Suprapubic skin (tissue), 4 donors: ENCODE measurements at regions not wholly inside any gene's neighbourhood (a gene's known extent, or its start where the extent isn't known, plus 50 kb on each side); places are given as distances from the start of the nearest gene placed in this dataset.

Experiments used
- DNase-seq, 2 donors: peaks; one replicate each; pipeline ENCODE4 v3.0.0-alpha.2; 2019; ENCODE audit warnings: low spot score in 2 of 2
- H3K27ac ChIP-seq: fragments of 200-600 bp; sonication (generic); one replicate; pipeline ENCODE4 v1.5.1; 2019
- H3K27me3 ChIP-seq: fragments of 200-600 bp; sonication (generic); one replicate; pipeline ENCODE4 v1.5.1; 2019
- H3K36me3 ChIP-seq: fragments of 200-600 bp; sonication (generic); one replicate; pipeline ENCODE4 v1.5.1; 2019
- H3K4me1 ChIP-seq: fragments of 200-600 bp; sonication (generic); one replicate; pipeline ENCODE4 v1.5.1; 2019
- H3K4me3 ChIP-seq: fragments of 200-600 bp; sonication (generic); one replicate; pipeline ENCODE4 v1.5.1; 2019; ENCODE audit warnings: mild to moderate bottlenecking
- H3K9me3 ChIP-seq: fragments of 200-600 bp; sonication (generic); one replicate; pipeline ENCODE4 v1.5.1; 2019
- CTCF ChIP-seq, 2 donors: fragments of 200-600 bp in 1 of 2; fragments of 450-650 bp in 1 of 2; sonication (generic) in 1 of 2; IDR thresholded peaks; one replicate each; pipeline ENCODE4 v1.5.1; 2016 to 2019; ENCODE audit warnings: antibody characterized with exemption in 2 of 2, mild to moderate bottlenecking in 1 of 2, moderate library complexity in 1 of 2
- EP300 ChIP-seq: sonication (generic); formaldehyde crosslinking; IDR thresholded peaks from one replicate; pipeline ENCODE4 v1.6.1; 2017; ENCODE audit warnings: antibody characterized with exemption
- POLR2A ChIP-seq, 2 donors: fragments of 450-650 bp; IDR thresholded peaks; one replicate each; pipeline ENCODE4 v1.6.1; 2017; ENCODE audit warnings: antibody characterized with exemption in 2 of 2, mild to moderate bottlenecking in 2 of 2, moderate library complexity in 2 of 2
- POLR2AphosphoS5 ChIP-seq, 3 donors: sonication (generic); formaldehyde crosslinking; IDR thresholded peaks; one replicate each; pipeline ENCODE4 v1.6.1; 2017; ENCODE audit warnings: antibody characterized with exemption in 3 of 3
- WGBS: methylation state at CpG from one replicate; pipeline ENCODE4 v1.1.5; 2018; 5-methylcytosine and 5-hydroxymethylcytosine counted together

- WGBS = 38% methylated on average over 5 of the region's 5 CpGs
- no peak for DNase-seq
Observed at GRCh38 chr14:44405011-44405486, 102.0 kb downstream of the FSCB start.

GRCh38 chr14:44404599-44404998 lies 102.5 kb downstream of the FSCB start:
- TF ChIP-seq EP300 = no peak
- no peak for TF ChIP-seq POLR2A (IDR thresholded peaks at IDR 0.05)
- TF ChIP-seq CTCF (IDR thresholded peaks at IDR 0.05) = no peak
- TF ChIP-seq POLR2AphosphoS5 (IDR thresholded peaks at IDR 0.05) = no peak
- Histone ChIP-seq H3K9me3 (no peaks in the 10 kb centered on the region), H3K4me1 (no peaks in the 10 kb centered on the region), H3K36me3 (no peaks in the 10 kb centered on the region), H3K27ac (no peak overlapping the region), H3K27me3 (no peaks in the 10 kb centered on the region), H3K4me3 (no peak overlapping the region)
- DNase-seq = no peak
- 49% methylated on average over 3 of the region's 3 CpGs for WGBS

More at GRCh38 chr14:44405011-44405486, 102.0 kb downstream of the FSCB start:
- Histone ChIP-seq H3K36me3 (no peaks in the 10 kb centered on the region), H3K4me1 (no peaks in the 10 kb centered on the region), H3K27me3 (no peaks in the 10 kb centered on the region), H3K4me3 (no peak overlapping the region), H3K27ac (no peak overlapping the region), H3K9me3 (no peaks in the 10 kb centered on the region)
- TF ChIP-seq CTCF (IDR thresholded peaks at IDR 0.05) (no peak), POLR2A (IDR thresholded peaks at IDR 0.05) (no peak), POLR2AphosphoS5 (IDR thresholded peaks at IDR 0.05) (no peak), EP300 (no peak)

- WGBS = 33% methylated on average over 1 of the region's 1 CpG
- Histone ChIP-seq H3K36me3 (no peaks in the 10 kb centered on the region), H3K9me3 (no peaks in the 10 kb centered on the region), H3K4me1 (no peaks in the 10 kb centered on the region), H3K27me3 (no peaks in the 10 kb centered on the region), H3K4me3 (no peak overlapping the region), H3K27ac (no peak overlapping the region)
- TF ChIP-seq POLR2AphosphoS5 (IDR thresholded peaks at IDR 0.05) = no peak
- no peak for DNase-seq
Observed at GRCh38 chr14:44404036-44404435, 103.0 kb downstream of the FSCB start.

- Histone ChIP-seq H3K4me1 (no peaks in the 10 kb centered on the region), H3K4me3 (no peak overlapping the region), H3K9me3 (no peaks in the 10 kb centered on the region), H3K27me3 (no peaks in the 10 kb centered on the region), H3K27ac (no peak overlapping the region), H3K36me3 (no peaks in the 10 kb centered on the region)
- no peak for TF ChIP-seq POLR2A (IDR thresholded peaks at IDR 0.05)
- no peak for TF ChIP-seq POLR2AphosphoS5 (IDR thresholded peaks at IDR 0.05)
- no peak for TF ChIP-seq CTCF (IDR thresholded peaks at IDR 0.05)
- no peak for TF ChIP-seq EP300
- no peak for DNase-seq
- WGBS = 73% methylated on average over 3 of the region's 3 CpGs
Observed at GRCh38 chr14:44403193-44403592, 103.9 kb downstream of the FSCB start.

GRCh38 chr14:44396226-44396625 lies 110.9 kb downstream of the FSCB start:
- no peaks in the 10 kb centered on the region for H3K36me3 ChIP-seq
- no peaks in the 10 kb centered on the region for H3K9me3 ChIP-seq
- 83% methylated on average over 2 of the region's 2 CpGs for WGBS
- no peak for DNase-seq
- no peak overlapping the region for H3K27ac ChIP-seq
- H3K27me3 ChIP-seq = no peaks in the 10 kb centered on the region
- no peak for TF ChIP-seq CTCF (IDR thresholded peaks at IDR 0.05)
- TF ChIP-seq POLR2AphosphoS5 (IDR thresholded peaks at IDR 0.05) = no peak
- no peak for TF ChIP-seq POLR2A (IDR thresholded peaks at IDR 0.05)
- TF ChIP-seq EP300 = no peak
- no peak overlapping the region for H3K4me3 ChIP-seq
- no peaks in the 10 kb centered on the region for H3K4me1 ChIP-seq

GRCh38 chr14:44392984-44393383 lies 114.1 kb downstream of the FSCB start:
- Histone ChIP-seq H3K27me3 (no peaks in the 10 kb centered on the region), H3K27ac (no peak overlapping the region), H3K4me3 (no peak overlapping the region), H3K9me3 (no peaks in the 10 kb centered on the region), H3K4me1 (no peaks in the 10 kb centered on the region), H3K36me3 (no peaks in the 10 kb centered on the region)
- DNase-seq = no peak
- no peak for TF ChIP-seq POLR2A (IDR thresholded peaks at IDR 0.05)
- no peak for TF ChIP-seq POLR2AphosphoS5 (IDR thresholded peaks at IDR 0.05)
- no peak for TF ChIP-seq CTCF (IDR thresholded peaks at IDR 0.05)
- no peak for TF ChIP-seq EP300
- WGBS = 65% methylated on average over 2 of the region's 2 CpGs
